ENCODE measurements at regions not wholly inside any gene's neighbourhood (a gene's known extent, or its start where the extent isn't known, plus 50 kb on each side); places are given as distances from the start of the nearest gene placed in this dataset.

DNA sequence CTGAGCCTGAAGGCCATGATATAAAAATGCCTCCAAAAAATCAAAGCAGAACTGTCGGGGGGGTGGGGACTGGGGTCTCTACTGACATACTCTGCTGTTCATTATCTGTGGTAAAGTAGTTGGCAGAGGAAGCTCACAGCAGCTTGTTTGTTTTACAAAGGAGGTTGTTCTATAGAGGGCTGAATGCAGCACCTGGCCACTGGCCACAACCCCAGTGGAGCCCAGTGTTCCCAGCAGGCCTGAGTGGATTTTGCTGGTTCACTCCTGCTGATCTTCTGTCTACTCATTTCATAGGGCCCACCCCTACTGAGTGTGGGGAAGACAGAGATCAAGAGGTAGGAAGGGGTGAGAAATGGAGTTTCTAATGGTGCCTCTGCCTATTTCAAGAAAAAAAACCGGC is 125.5 kb downstream of the DIPK2A start:
- H3K4me3 ChIP-seq (ENCODE audit: insufficient read depth, low read length), result no peak overlapping the region
- H4K20me1 ChIP-seq (ENCODE audit: insufficient read depth, low read length), result no peaks in the 10 kb centered on the region
- no peaks in the 10 kb centered on the region for H3K27me3 ChIP-seq (ENCODE audit: insufficient read depth, low read length)
- no peak overlapping the region for H3K4me2 ChIP-seq (ENCODE audit: insufficient read depth, low read length)
- H3K36me3 ChIP-seq (ENCODE audit: insufficient read depth, low read length), result no peaks in the 10 kb centered on the region
- TF ChIP-seq, protein P1, sequence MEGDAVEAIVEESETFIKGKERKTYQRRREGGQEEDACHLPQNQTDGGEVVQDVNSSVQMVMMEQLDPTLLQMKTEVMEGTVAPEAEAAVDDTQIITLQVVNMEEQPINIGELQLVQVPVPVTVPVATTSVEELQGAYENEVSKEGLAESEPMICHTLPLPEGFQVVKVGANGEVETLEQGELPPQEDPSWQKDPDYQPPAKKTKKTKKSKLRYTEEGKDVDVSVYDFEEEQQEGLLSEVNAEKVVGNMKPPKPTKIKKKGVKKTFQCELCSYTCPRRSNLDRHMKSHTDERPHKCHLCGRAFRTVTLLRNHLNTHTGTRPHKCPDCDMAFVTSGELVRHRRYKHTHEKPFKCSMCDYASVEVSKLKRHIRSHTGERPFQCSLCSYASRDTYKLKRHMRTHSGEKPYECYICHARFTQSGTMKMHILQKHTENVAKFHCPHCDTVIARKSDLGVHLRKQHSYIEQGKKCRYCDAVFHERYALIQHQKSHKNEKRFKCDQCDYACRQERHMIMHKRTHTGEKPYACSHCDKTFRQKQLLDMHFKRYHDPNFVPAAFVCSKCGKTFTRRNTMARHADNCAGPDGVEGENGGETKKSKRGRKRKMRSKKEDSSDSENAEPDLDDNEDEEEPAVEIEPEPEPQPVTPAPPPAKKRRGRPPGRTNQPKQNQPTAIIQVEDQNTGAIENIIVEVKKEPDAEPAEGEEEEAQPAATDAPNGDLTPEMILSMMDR (IDR thresholded peaks at IDR 0.05; ENCODE audit: extremely low read depth, low read depth, low read length), result no peak
- no peaks in the 10 kb centered on the region for H3K9me3 ChIP-seq (ENCODE audit: low read depth, low read length)
- DNase-seq (ENCODE audit: insufficient read length, low spot score, missing footprints), result no peak
- no peak overlapping the region for H2AFZ ChIP-seq (ENCODE audit: low read length)
- no peak overlapping the region for H3K27ac ChIP-seq (ENCODE audit: low read depth, low read length)
- H3K79me2 ChIP-seq (ENCODE audit: insufficient read depth, low read length), result no peaks in the 10 kb centered on the region
- H3K4me1 ChIP-seq (ENCODE audit: insufficient read depth, low read length), result no peaks in the 10 kb centered on the region

- TF ChIP-seq, protein P1 (IDR thresholded peaks at IDR 0.05; ENCODE audit: extremely low read depth, low read depth, low read length), result no peak
- no peaks in the 10 kb centered on the region for H3K36me3 ChIP-seq (ENCODE audit: insufficient read depth, low read length)
- no peak overlapping the region for H3K4me2 ChIP-seq (ENCODE audit: insufficient read depth, low read length)
- no peaks in the 10 kb centered on the region for H4K20me1 ChIP-seq (ENCODE audit: insufficient read depth, low read length)
- DNase-seq (ENCODE audit: insufficient read length, low spot score, missing footprints), result no peak
- no peak overlapping the region for H2AFZ ChIP-seq (ENCODE audit: low read length)
- no peaks in the 10 kb centered on the region for H3K9me3 ChIP-seq (ENCODE audit: low read depth, low read length)
- H3K27ac ChIP-seq (ENCODE audit: low read depth, low read length), result no peak overlapping the region
- no peaks in the 10 kb centered on the region for H3K27me3 ChIP-seq (ENCODE audit: insufficient read depth, low read length)
- no peaks in the 10 kb centered on the region for H3K4me1 ChIP-seq (ENCODE audit: insufficient read depth, low read length)
- H3K79me2 ChIP-seq (ENCODE audit: insufficient read depth, low read length), result no peaks in the 10 kb centered on the region
- H3K4me3 ChIP-seq (ENCODE audit: insufficient read depth, low read length), result no peak overlapping the region
These were observed 127.1 kb downstream of the DIPK2A start for GRCh38 chr3:144098691-144099090.

- Histone ChIP-seq H3K4me1 (ENCODE audit: insufficient read depth, low read length) (no peaks in the 10 kb centered on the region), H3K79me2 (ENCODE audit: insufficient read depth, low read length) (no peaks in the 10 kb centered on the region), H3K27ac (ENCODE audit: low read depth, low read length) (no peak overlapping the region), H4K20me1 (ENCODE audit: insufficient read depth, low read length) (no peaks in the 10 kb centered on the region), H3K9me3 (ENCODE audit: low read depth, low read length) (no peaks in the 10 kb centered on the region), H3K4me2 (ENCODE audit: insufficient read depth, low read length) (no peak overlapping the region), H2AFZ (ENCODE audit: low read length) (no peak overlapping the region), H3K4me3 (ENCODE audit: insufficient read depth, low read length) (no peak overlapping the region), H3K36me3 (ENCODE audit: insufficient read depth, low read length) (no peaks in the 10 kb centered on the region), H3K27me3 (ENCODE audit: insufficient read depth, low read length) (no peaks in the 10 kb centered on the region)
- TF ChIP-seq, protein P1 (IDR thresholded peaks at IDR 0.05; ENCODE audit: extremely low read depth, low read depth, low read length), result no peak
- DNase-seq (ENCODE audit: insufficient read length, low spot score, missing footprints), result no peak
These were observed 130.8 kb downstream of the DIPK2A start for GRCh38 chr3:144102421-144102820.

- no peaks in the 10 kb centered on the region for H3K4me1 ChIP-seq (ENCODE audit: insufficient read depth, low read length)
- H4K20me1 ChIP-seq (ENCODE audit: insufficient read depth, low read length), result no peaks in the 10 kb centered on the region
- no peak overlapping the region for H2AFZ ChIP-seq (ENCODE audit: low read length)
- TF ChIP-seq, protein P1 (IDR thresholded peaks at IDR 0.05; ENCODE audit: extremely low read depth, low read depth, low read length), result no peak
- DNase-seq (ENCODE audit: insufficient read length, low spot score, missing footprints), result no peak
- no peaks in the 10 kb centered on the region for H3K9me3 ChIP-seq (ENCODE audit: low read depth, low read length)
- no peak overlapping the region for H3K27ac ChIP-seq (ENCODE audit: low read depth, low read length)
- no peak overlapping the region for H3K4me3 ChIP-seq (ENCODE audit: insufficient read depth, low read length)
- no peaks in the 10 kb centered on the region for H3K27me3 ChIP-seq (ENCODE audit: insufficient read depth, low read length)
- H3K36me3 ChIP-seq (ENCODE audit: insufficient read depth, low read length), result no peaks in the 10 kb centered on the region
- H3K79me2 ChIP-seq (ENCODE audit: insufficient read depth, low read length), result no peaks in the 10 kb centered on the region
- H3K4me2 ChIP-seq (ENCODE audit: insufficient read depth, low read length), result no peak overlapping the region
These were observed 132.6 kb downstream of the DIPK2A start for GRCh38 chr3:144104186-144104585.

Measured in osteoblast (primary cell).